Medulla oblongata (tissue), 1 donor: ENCODE measurements at regions not wholly inside any gene's neighbourhood (a gene's known extent, or its start where the extent isn't known, plus 50 kb on each side); places are given as distances from the start of the nearest gene placed in this dataset.

Experiments
- DNase-seq: peaks from one replicate; pipeline ENCODE4 v3.0.0-alpha.2; 2015; ENCODE audit errors: extremely low spot score

GRCh38 chr5:5798462-5798861 is 376.0 kb downstream of the ICE1 start:
- no peak for DNase-seq

- DNase-seq = no peak
These were observed 375.6 kb downstream of the ICE1 start for GRCh38 chr5:5798041-5798440.

GRCh38 chr5:5795074-5795771 is 372.7 kb downstream of the ICE1 start:
- no peak for DNase-seq

- no peak for DNase-seq
These were observed 371.7 kb downstream of the ICE1 start for GRCh38 chr5:5794118-5794560.

GRCh38 chr5:5793242-5794117 is 371.0 kb downstream of the ICE1 start:
- no peak for DNase-seq

GRCh38 chr5:5792106-5792505 is 369.6 kb downstream of the ICE1 start:
- no peak for DNase-seq

- no peak for DNase-seq
These were observed 366.3 kb downstream of the ICE1 start for GRCh38 chr5:5788793-5789192.

- no peak for DNase-seq
These were observed 364.9 kb downstream of the ICE1 start for GRCh38 chr5:5787373-5787772.

- peak; percentile 18 for DNase-seq
These were observed 361.6 kb downstream of the ICE1 start for GRCh38 chr5:5784101-5784500.

- DNase-seq = no peak
These were observed 360.5 kb downstream of the ICE1 start for GRCh38 chr5:5783021-5783420.

- no peak for DNase-seq
These were observed 359.9 kb downstream of the ICE1 start for GRCh38 chr5:5782402-5782801.

GRCh38 chr5:5781335-5781734 is 358.9 kb downstream of the ICE1 start:
- no peak for DNase-seq

- DNase-seq = no peak
These were observed 357.8 kb downstream of the ICE1 start for GRCh38 chr5:5780253-5780652.

- DNase-seq = no peak
These were observed 354.5 kb downstream of the ICE1 start for GRCh38 chr5:5777013-5777412.

GRCh38 chr5:5772202-5772601 is 349.7 kb downstream of the ICE1 start:
- DNase-seq = no peak

GRCh38 chr5:5770825-5771224 is 348.3 kb downstream of the ICE1 start:
- DNase-seq = no peak

- DNase-seq = peak; percentile 48
These were observed 344.9 kb downstream of the ICE1 start for GRCh38 chr5:5767286-5767928.

GRCh38 chr5:5765066-5765850 is 342.8 kb downstream of the ICE1 start:
- DNase-seq = no peak

- no peak for DNase-seq
These were observed 341.8 kb downstream of the ICE1 start for GRCh38 chr5:5764246-5764645.

- no peak for DNase-seq
These were observed 334.3 kb downstream of the ICE1 start for GRCh38 chr5:5756762-5757161.

GRCh38 chr5:5755888-5756287 is 333.4 kb downstream of the ICE1 start:
- no peak for DNase-seq

- DNase-seq = no peak
These were observed 330.4 kb downstream of the ICE1 start for GRCh38 chr5:5752844-5753243.
